ENCODE measurements at regions not wholly inside any gene's neighbourhood (a gene's known extent, or its start where the extent isn't known, plus 50 kb on each side); places are given as distances from the start of the nearest gene placed in this dataset.

- H2AFZ ChIP-seq (ENCODE audit: low read length), result no peak overlapping the region
- no peaks in the 10 kb centered on the region for H4K20me1 ChIP-seq (ENCODE audit: insufficient read depth, low read length)
- no peak overlapping the region for H3K4me3 ChIP-seq (replicated peaks in 1 of 3; ENCODE audit: insufficient read depth in 1 of 3, low read depth in 2 of 3, low read length in 3 of 3)
- intact Hi-C loops (cut with micrococcal nuclease; ENCODE audit: unreplicated experiment) (no loop called here), in situ Hi-C loops (cut with HindIII; ENCODE audit: extremely low pct_ligation_motif_present, low pct_unique_long_range_greater_than_20kb) (no loop called here)
- no peak for TF ChIP-seq CBX2 (IDR thresholded peaks at IDR 0.05; ENCODE audit: low read depth, low read length)
- no peak for TF ChIP-seq CBX2 (CRISPR knock-in tag; IDR thresholded peaks at IDR 0.05; ENCODE audit: low read depth)
- TF ChIP-seq MED13 (CRISPR knock-in tag; IDR thresholded peaks at IDR 0.05), result no peak
- no peak for TF ChIP-seq DRAP1 (CRISPR knock-in tag; IDR thresholded peaks at IDR 0.05)
- no peak for TF ChIP-seq ZFP37 (CRISPR knock-in tag; IDR thresholded peaks at IDR 0.05; ENCODE audit: borderline replicate concordance)
- TF ChIP-seq SP4 (CRISPR knock-in tag; IDR thresholded peaks at IDR 0.05), result no peak
- TF ChIP-seq GFI1 (CRISPR knock-in tag; IDR thresholded peaks at IDR 0.05; ENCODE audit: borderline replicate concordance), result no peak
- TF ChIP-seq KLF12 (CRISPR knock-in tag; IDR thresholded peaks at IDR 0.05; ENCODE audit: borderline replicate concordance), result no peak
- TF ChIP-seq ZNF644 (CRISPR knock-in tag; IDR thresholded peaks at IDR 0.05; ENCODE audit: low read depth), result no peak
- TF ChIP-seq HDAC6 (IDR thresholded peaks at IDR 0.05; ENCODE audit: low read depth, low read length), result no peak
- no peak for TF ChIP-seq ZNF768 (CRISPR knock-in tag; IDR thresholded peaks at IDR 0.05)
- no peak for TF ChIP-seq ZNF232 (CRISPR knock-in tag; IDR thresholded peaks at IDR 0.05; ENCODE audit: borderline replicate concordance)
- no peak for TF ChIP-seq RBFOX2 (IDR thresholded peaks at IDR 0.05; ENCODE audit: low read depth, low read length)
- no peak for TF ChIP-seq PHF5A (CRISPR knock-in tag; IDR thresholded peaks at IDR 0.05; ENCODE audit: low read depth, unreplicated experiment)
- TF ChIP-seq ZNF251 (CRISPR knock-in tag; IDR thresholded peaks at IDR 0.05), result no peak
- no peak for TF ChIP-seq TBL1XR1 (IDR thresholded peaks at IDR 0.05; ENCODE audit: borderline replicate concordance, low read length, partially characterized antibody)
- TF ChIP-seq NBN (conservative IDR thresholded peaks at IDR 0.05), result no peak
- no peak for TF ChIP-seq ZNF207 (IDR thresholded peaks at IDR 0.05; ENCODE audit: borderline replicate concordance)
- ChIA-PET POLR2A (no interaction called here), CTCF (ENCODE audit: low intra/inter-chr PET ratio, low total read pairs) (no interaction called here)
- H3K79me2 ChIP-seq (ENCODE audit: insufficient read depth, low read length), result no peaks in the 10 kb centered on the region
- H3K9ac ChIP-seq (ENCODE audit: insufficient read depth, low read depth, low read length), result no peak overlapping the region
- no peaks in the 10 kb centered on the region for H3K4me1 ChIP-seq (ENCODE audit: insufficient read depth, low read length)
- H3K27me3 ChIP-seq (ENCODE audit: control insufficient read depth in 1 of 2, insufficient read depth in 2 of 2, low read length in 2 of 2), result no peaks in the 10 kb centered on the region
- FAIRE-seq (no peak), DNase-seq (ENCODE audit: low spot score) (no peak), ATAC-seq (no peak)
- no peaks in the 10 kb centered on the region for H3K9me3 ChIP-seq (ENCODE audit: low read length)
- no peak overlapping the region for H3K27ac ChIP-seq (ENCODE audit: extremely low read length, insufficient read depth, low read length)
- H3K36me3 ChIP-seq (replicated peaks in 1 of 2; ENCODE audit: control insufficient read depth in 1 of 2, insufficient read depth in 2 of 2, low read length in 2 of 2), result no peaks in the 10 kb centered on the region
- no peak overlapping the region for H3K4me2 ChIP-seq (ENCODE audit: low read depth, low read length)
- WGBS (ENCODE audit: low lambda C conversion rate), result 1% methylated on average over 3 of the region's 3 CpGs
- no TSS peak for BruUV-seq (replicated peaks)
Observed at GRCh38 chr7:81031996-81032395, 113.1 kb upstream of the SEMA3C start.

Measured in HepG2 (cell line).